NCI-H345 treated with DMSO at 0.1 percent for 48 hours (cell line): ENCODE measurements at regions not wholly inside any gene's neighbourhood (a gene's known extent, or its start where the extent isn't known, plus 50 kb on each side); places are given as distances from the start of the nearest gene placed in this dataset.

Source experiments
- DNase-seq: peaks from one replicate; lab custom pipeline; 2025; ENCODE audit not compliant: unreplicated experiment; lab: John Stamatoyannopoulos, UW

GRCh38 chr9:109728686-109729300, 51.2 kb upstream of the PALM2AKAP2 start:
- DNase-seq: no peak

- no peak for DNase-seq
These were observed 50.5 kb upstream of the PALM2AKAP2 start for GRCh38 chr9:109729513-109729912.
